Activated naive CD4-positive, alpha-beta T cell treated with anti-CD3 and anti-CD28 coated beads for 36 hours (primary cell): ENCODE measurements at regions not wholly inside any gene's neighbourhood (a gene's known extent, or its start where the extent isn't known, plus 50 kb on each side); places are given as distances from the start of the nearest gene placed in this dataset.

Experiments
- CTCF ChIA-PET: fragments of 350-600 bp; sonication (Branson Sonifier 250); formaldehyde crosslinking; loops from one replicate; lab custom pipeline; 2021; ENCODE audit warnings: antibody characterized with exemption; lab: Charles Lee
- DNase-seq: peaks from one replicate; pipeline ENCODE4 v3.0.0-alpha.2; 2020
- H3K27ac Mint-ChIP-seq: one replicate; pipeline ENCODE4 v1.8.0; 2021; ENCODE audit warnings: mild to moderate bottlenecking, mixed read lengths
- H3K27me3 Mint-ChIP-seq: one replicate; pipeline ENCODE4 v1.8.0; 2021; ENCODE audit warnings: low read depth, mixed read lengths
- H3K36me3 Mint-ChIP-seq: one replicate; pipeline ENCODE4 v1.8.0; 2021; ENCODE audit warnings: low read depth, mixed read lengths
- H3K4me1 Mint-ChIP-seq: one replicate; pipeline ENCODE4 v1.8.0; 2021; ENCODE audit warnings: low read depth, mixed read lengths
- H3K4me3 Mint-ChIP-seq: one replicate; pipeline ENCODE4 v1.8.0; 2021; ENCODE audit warnings: mild to moderate bottlenecking, moderate library complexity, mixed read lengths
- H3K9me3 Mint-ChIP-seq: one replicate; pipeline ENCODE4 v1.8.0; 2021; ENCODE audit warnings: mixed read lengths
- intact Hi-C: fragments of 100-400 bp; cut with micrococcal nuclease; formaldehyde crosslinking; loops from one replicate; pipeline ENCODE4 v1.15.1; 2023

DNA sequence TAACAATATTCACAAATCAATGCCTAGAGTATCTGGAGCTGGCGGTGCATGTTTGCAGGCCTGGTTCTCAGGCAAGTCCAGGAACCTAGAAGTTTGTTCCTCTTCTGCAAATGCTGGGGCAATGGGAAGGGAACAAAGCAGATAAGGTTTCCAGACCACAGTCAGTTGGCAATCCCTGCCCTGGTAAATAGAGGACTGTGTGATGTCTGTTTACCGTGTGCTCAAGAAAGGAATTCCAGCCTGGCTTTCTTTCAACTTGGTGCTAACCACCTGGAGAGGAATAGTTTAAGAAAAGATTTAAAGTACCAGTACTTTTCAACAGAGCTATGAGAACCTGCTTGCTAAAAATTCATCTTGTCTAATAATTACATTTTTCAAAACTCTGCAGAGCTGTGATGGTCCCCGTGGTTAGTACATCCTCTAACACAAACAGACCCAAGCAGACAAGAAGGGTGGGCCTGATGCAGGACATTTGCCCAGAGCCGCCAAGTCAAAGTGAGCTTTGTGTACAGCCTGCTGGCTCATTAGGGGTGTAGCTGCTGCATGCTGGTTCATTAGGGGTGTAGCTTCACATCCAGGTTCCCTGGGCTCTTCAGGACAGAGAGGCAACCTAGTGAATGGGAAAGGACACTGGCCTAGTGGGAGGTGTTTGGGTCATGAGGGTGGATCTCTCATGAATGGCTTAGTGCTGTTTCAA is 220.5 kb downstream of the SQOR start:
- H3K4me1 Mint-ChIP-seq, result no peaks in the 10 kb centered on the region
- H3K9me3 Mint-ChIP-seq, result no peaks in the 10 kb centered on the region
- intact Hi-C loops, result no loop called here
- no peak overlapping the region for H3K27ac Mint-ChIP-seq
- CTCF ChIA-PET, result no interaction called here
- H3K27me3 Mint-ChIP-seq, result peaks cover 9% of the 10 kb centered on the region
- no peaks in the 10 kb centered on the region for H3K36me3 Mint-ChIP-seq
- no peak for DNase-seq
- no peak overlapping the region for H3K4me3 Mint-ChIP-seq

DNA sequence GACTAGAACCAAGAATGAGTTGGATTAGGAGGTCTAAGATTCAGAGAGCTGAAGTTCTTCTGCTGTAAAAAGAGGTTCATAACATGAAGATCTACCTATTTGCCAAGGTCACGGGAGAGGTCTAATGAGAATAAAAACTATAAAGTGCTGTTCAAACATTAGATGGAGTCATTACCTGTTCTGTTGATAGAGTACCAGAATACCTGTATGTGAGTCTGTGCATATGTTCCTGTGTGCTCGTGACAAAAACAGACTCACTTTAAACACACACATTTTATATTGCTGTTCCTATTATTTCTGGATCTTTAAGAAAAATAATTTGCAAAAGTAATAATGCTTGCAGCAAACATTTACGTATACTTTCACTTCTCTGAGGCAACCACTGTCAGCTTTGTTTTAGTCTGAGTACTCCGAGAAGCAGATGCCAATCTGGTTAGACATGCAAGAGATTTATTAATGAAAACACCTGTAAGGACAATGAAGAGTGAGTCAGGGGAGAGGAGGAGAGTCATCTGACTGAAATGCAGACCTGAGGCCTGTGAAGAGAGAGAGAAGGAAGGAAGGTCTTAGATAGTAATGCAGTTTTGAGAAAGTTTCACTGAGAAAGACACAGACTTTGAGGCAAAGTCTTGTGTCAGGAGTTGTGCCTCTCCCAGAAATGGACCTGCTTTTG is 221.2 kb downstream of the SQOR start:
- CTCF ChIA-PET, result no interaction called here
- Mint-ChIP-seq H3K27ac (no peak overlapping the region), H3K27me3 (peaks cover 15% of the 10 kb centered on the region), H3K4me1 (no peaks in the 10 kb centered on the region), H3K36me3 (no peaks in the 10 kb centered on the region), H3K9me3 (no peaks in the 10 kb centered on the region), H3K4me3 (no peak overlapping the region)
- intact Hi-C loops, result no loop called here
- no peak for DNase-seq

- no peak for DNase-seq
- CTCF ChIA-PET, result no interaction called here
- Mint-ChIP-seq H3K27ac (no peak overlapping the region), H3K36me3 (no peaks in the 10 kb centered on the region), H3K27me3 (peaks cover 15% of the 10 kb centered on the region), H3K4me3 (no peak overlapping the region), H3K9me3 (no peaks in the 10 kb centered on the region), H3K4me1 (no peaks in the 10 kb centered on the region)
- intact Hi-C loops, result no loop called here
Measured at GRCh38 chr15:45857291-45857690, 222.5 kb downstream of the SQOR start.

DNA sequence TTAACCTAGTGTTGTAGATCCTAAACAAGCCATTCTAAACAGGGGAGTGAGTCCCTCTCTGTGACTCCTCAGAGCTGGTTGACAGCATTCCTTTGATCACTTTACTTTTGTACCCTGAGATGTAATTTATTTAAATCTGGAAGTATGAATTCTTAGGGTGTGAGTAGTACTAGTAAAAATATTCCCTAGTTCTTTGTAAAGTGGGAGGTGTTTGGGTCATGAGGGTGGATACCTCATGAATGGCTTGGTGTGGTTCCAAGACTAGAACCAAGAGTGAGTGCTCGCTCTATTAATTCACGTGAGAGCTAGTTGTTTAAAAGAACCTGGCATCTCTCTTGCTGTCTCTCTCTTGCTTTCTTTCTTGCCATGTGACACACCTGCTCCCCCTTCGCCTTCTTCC is 223.7 kb downstream of the SQOR start:
- Mint-ChIP-seq H3K9me3 (no peaks in the 10 kb centered on the region), H3K27me3 (peaks cover 10% of the 10 kb centered on the region), H3K27ac (no peak overlapping the region), H3K4me3 (no peak overlapping the region), H3K36me3 (no peaks in the 10 kb centered on the region), H3K4me1 (no peaks in the 10 kb centered on the region)
- intact Hi-C loops, result no loop called here
- CTCF ChIA-PET, result no interaction called here
- no peak for DNase-seq

GRCh38 chr15:45862034-45862433 is 227.2 kb downstream of the SQOR start:
- CTCF ChIA-PET, result no interaction called here
- no peak overlapping the region for H3K27ac Mint-ChIP-seq
- intact Hi-C loops, result no loop called here
- no peaks in the 10 kb centered on the region for H3K36me3 Mint-ChIP-seq
- no peak for DNase-seq
- H3K4me3 Mint-ChIP-seq, result no peak overlapping the region
- peaks cover 6% of the 10 kb centered on the region for H3K27me3 Mint-ChIP-seq
- no peaks in the 10 kb centered on the region for H3K4me1 Mint-ChIP-seq
- H3K9me3 Mint-ChIP-seq, result no peaks in the 10 kb centered on the region

- Mint-ChIP-seq H3K27ac (no peak overlapping the region), H3K9me3 (no peaks in the 10 kb centered on the region), H3K27me3 (peaks cover 6% of the 10 kb centered on the region), H3K4me3 (no peak overlapping the region), H3K36me3 (peaks cover 1% of the 10 kb centered on the region), H3K4me1 (no peaks in the 10 kb centered on the region)
- intact Hi-C loops, result no loop called here
- DNase-seq, result no peak
- CTCF ChIA-PET, result no interaction called here
Measured at GRCh38 chr15:45863881-45864580, 229.2 kb downstream of the SQOR start.

- Mint-ChIP-seq H3K4me1 (no peaks in the 10 kb centered on the region), H3K27me3 (peaks cover 3% of the 10 kb centered on the region), H3K4me3 (no peak overlapping the region), H3K36me3 (peaks cover 1% of the 10 kb centered on the region), H3K9me3 (peaks cover under 1% of the 10 kb centered on the region), H3K27ac (no peak overlapping the region)
- CTCF ChIA-PET, result interaction anchor here (0.6 kb wide), 1 partner anchor 1871 kb away, joined by 3 read pairs; no protein-coding TSS in a partner anchor
- intact Hi-C loops, result no loop called here
- DNase-seq, result no peak
Measured at GRCh38 chr15:45866616-45867015, 231.8 kb downstream of the SQOR start.

GRCh38 chr15:45867281-45867680 is 232.5 kb downstream of the SQOR start:
- Mint-ChIP-seq H3K9me3 (peaks cover 3% of the 10 kb centered on the region), H3K36me3 (peaks cover 1% of the 10 kb centered on the region), H3K27ac (no peak overlapping the region), H3K4me1 (no peaks in the 10 kb centered on the region), H3K27me3 (peaks cover 3% of the 10 kb centered on the region), H3K4me3 (no peak overlapping the region)
- intact Hi-C loops, result no loop called here
- no peak for DNase-seq
- CTCF ChIA-PET, result interaction anchor here (0.6 kb wide), 1 partner anchor 1870 kb away, joined by 3 read pairs; no protein-coding TSS in a partner anchor

DNA sequence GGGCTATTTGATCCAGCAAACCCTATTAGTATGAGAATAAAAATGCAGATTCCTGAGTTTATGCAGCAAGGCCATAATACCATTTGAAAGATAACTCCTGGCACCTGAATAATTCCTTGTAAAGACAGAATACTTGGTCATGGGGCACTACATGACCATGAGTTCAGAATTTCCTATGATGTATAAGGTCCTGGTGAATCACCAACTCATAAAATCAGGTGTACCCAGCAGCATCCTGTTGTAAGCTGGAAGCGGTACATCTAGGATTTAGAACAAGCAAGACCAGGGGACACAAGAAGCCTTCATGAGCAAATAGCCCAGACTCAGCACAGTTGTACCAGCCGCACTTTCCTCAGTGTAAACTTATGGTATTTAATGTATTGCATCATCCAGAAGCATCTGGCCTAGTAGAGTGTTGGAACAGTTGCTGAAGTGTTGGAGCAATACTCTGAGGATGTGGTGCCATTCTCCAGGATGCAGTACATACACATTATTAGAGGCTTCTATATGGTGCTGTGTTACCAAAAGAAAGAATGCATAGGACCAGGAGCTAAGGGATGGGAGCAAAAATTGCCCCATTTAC is 233.4 kb downstream of the SQOR start:
- Mint-ChIP-seq H3K27ac (no peak overlapping the region), H3K9me3 (peaks cover 3% of the 10 kb centered on the region), H3K36me3 (peaks cover 1% of the 10 kb centered on the region), H3K27me3 (peaks cover 5% of the 10 kb centered on the region), H3K4me1 (no peaks in the 10 kb centered on the region), H3K4me3 (no peak overlapping the region)
- CTCF ChIA-PET, result no interaction called here
- no peak for DNase-seq
- intact Hi-C loops, result no loop called here

- Mint-ChIP-seq H3K9me3 (peaks cover 5% of the 10 kb centered on the region), H3K4me3 (no peak overlapping the region), H3K4me1 (no peaks in the 10 kb centered on the region), H3K36me3 (peaks cover 1% of the 10 kb centered on the region), H3K27me3 (peaks cover 5% of the 10 kb centered on the region), H3K27ac (no peak overlapping the region)
- no peak for DNase-seq
- CTCF ChIA-PET, result no interaction called here
- intact Hi-C loops, result no loop called here
Measured at GRCh38 chr15:45869034-45869668, 234.3 kb downstream of the SQOR start.

DNA sequence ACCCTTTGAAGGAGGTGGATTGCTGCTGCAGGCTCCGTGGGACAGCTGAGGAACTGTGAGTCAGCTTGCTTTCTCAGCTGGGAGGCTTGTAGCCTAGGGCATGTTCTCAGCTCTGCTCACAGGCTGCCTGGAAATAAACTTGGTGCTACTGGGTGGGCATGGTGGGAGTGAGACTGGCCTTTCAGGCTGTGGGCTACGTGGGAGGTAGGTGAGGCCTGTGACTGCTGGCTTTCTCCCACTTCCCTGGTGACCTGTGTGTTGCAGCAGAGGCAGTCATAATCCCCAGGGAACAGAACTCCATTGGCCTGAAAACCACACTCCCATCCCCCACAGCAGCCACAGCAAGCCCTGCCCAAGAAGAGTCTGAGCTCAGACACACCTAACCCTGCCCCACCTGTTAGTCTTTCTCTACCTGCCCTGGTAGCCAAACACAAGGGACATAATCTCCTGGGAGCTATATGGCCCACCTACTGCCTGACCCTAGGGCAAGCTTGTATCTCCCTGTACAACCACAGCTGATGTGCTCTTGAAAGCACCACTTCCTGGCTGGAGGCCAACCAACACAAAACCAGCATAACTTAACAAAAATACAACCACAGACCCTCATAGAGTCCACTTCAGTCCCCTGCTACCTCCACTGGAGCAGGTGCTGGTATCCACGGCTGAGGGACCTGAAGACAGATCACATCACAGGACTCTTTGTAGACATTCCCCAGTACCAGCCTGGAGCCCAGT is 236.5 kb downstream of the SQOR start:
- CTCF ChIA-PET, result no interaction called here

GRCh38 chr15:45873781-45874180 is 239.0 kb downstream of the SQOR start:
- no peak for DNase-seq
- Mint-ChIP-seq H3K4me1 (no peaks in the 10 kb centered on the region), H3K27ac (no peak overlapping the region), H3K9me3 (peaks cover 8% of the 10 kb centered on the region), H3K4me3 (no peak overlapping the region), H3K36me3 (no peaks in the 10 kb centered on the region), H3K27me3 (peaks cover 8% of the 10 kb centered on the region)
- CTCF ChIA-PET, result no interaction called here
- intact Hi-C loops, result no loop called here

More for the DNA sequence above, 236.5 kb downstream of the SQOR start:
- no peak overlapping the region for H3K4me3 Mint-ChIP-seq
- no peak for DNase-seq
- peaks cover 8% of the 10 kb centered on the region for H3K9me3 Mint-ChIP-seq
- no peak overlapping the region for H3K27ac Mint-ChIP-seq
- peaks cover 8% of the 10 kb centered on the region for H3K27me3 Mint-ChIP-seq
- no peaks in the 10 kb centered on the region for H3K4me1 Mint-ChIP-seq
- intact Hi-C loops, result no loop called here
- H3K36me3 Mint-ChIP-seq, result peaks cover 1% of the 10 kb centered on the region
